ENCODE measurements at regions not wholly inside any gene's neighbourhood (a gene's known extent, or its start where the extent isn't known, plus 50 kb on each side); places are given as distances from the start of the nearest gene placed in this dataset.

DNA sequence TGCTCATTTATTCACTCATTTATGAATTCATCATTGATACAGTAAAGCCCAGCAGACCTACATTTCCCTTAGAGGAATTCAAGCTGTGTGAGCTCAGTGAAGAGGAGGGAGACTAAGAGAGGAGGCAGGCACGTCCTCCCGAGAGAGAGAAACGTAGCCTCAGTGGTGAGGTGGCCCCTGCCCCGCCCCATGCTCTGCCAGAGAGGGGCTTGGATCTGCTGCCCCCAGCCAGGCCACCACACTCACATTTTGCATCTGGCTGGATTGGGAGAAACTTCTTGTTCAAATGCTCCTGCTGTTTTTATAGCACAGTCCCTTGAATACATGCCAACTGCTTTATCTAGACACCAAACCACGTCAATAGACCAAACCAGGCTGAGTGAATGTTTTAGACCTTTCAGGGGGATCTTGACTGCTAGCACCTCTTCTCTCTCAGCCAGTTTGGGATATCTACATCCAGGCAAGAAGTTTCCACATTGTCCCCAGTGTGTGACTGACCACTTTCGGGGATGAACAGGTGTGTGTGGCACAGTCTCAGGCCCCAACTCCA, 67.7 kb upstream of the AJAP1 start:
- DNase-seq (ENCODE audit: low read depth) = no peak

DNA sequence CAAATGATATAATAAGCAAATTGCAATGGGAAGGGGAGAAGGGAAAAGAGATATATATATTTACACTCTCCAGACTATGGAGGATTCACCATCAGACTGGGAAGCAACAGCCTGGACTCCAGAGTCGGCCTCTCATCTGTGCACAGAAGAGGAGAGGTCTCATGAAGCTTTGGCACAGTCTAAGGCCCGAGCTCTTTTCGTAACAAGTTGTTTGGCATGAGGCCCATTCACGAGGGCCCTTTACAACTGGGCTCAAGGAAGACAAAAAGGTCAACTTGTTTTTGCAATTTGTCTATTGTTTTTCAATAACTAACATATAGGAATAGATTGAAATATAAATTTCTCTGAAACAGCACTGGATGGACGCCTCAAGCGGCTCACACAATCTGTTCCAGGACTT, 66.7 kb upstream of the AJAP1 start:
- DNase-seq (ENCODE audit: low read depth) = no peak

DNA sequence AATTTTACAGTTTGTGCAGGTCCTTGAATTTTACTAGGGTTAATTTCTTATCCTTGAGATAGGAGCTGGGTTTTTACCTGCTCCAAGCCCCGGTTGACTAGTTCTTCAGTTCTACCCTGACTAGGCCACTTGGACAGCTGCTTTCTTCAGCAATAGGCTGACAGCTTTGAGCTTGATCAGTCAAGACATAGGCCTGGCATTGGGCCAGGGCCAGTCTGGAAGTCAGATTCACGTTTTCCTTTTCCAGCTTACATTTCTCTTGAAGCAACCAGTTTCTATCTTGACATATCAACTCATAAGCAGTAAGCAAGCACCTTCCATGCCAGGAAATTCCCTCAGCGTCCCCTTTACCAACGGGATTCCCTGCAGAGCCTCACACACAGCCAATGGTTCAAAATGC, 63.7 kb upstream of the AJAP1 start:
- DNase-seq (ENCODE audit: low read depth) = no peak

DNA sequence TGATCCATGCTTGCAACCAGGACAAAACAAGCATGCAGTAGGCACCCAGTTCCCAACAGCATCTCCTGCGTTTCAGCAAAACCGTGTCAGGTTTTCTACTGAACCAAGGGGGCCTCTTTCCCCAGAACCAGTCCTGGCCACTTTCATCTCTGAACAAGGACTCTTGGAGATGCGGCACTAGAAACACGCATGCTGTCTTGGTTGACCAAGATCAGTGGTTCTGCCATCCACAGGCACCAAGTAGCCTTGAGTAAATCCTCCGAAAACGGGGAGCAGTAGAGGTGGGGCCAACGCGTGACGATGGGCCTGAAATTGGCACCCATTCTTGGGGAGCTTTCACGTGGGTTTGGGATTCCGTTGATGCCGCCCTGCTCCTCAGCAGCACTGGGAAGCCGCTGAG, 62.5 kb upstream of the AJAP1 start:
- no peak for DNase-seq (ENCODE audit: low read depth)

DNA sequence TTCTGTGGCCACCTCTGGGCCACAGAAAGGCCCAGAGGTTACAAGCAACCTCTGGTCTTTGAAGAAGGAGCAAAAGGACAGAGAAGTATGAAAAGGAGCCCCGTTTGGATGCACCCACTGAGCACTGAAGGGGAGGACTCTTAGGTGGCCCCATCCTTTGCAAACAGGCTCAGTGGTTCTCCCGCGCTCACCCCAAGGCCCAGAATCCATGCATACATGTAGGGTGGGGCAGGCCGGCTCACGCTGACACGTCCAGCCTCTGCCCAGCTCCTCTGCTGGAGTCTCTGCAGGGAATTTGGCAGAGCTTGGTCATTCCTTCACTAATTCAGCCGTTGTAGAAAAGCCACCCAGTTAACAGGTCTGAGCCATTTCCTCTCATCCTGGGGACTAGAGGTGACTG, 61.3 kb upstream of the AJAP1 start:
- DNase-seq (ENCODE audit: low read depth) = no peak

DNA sequence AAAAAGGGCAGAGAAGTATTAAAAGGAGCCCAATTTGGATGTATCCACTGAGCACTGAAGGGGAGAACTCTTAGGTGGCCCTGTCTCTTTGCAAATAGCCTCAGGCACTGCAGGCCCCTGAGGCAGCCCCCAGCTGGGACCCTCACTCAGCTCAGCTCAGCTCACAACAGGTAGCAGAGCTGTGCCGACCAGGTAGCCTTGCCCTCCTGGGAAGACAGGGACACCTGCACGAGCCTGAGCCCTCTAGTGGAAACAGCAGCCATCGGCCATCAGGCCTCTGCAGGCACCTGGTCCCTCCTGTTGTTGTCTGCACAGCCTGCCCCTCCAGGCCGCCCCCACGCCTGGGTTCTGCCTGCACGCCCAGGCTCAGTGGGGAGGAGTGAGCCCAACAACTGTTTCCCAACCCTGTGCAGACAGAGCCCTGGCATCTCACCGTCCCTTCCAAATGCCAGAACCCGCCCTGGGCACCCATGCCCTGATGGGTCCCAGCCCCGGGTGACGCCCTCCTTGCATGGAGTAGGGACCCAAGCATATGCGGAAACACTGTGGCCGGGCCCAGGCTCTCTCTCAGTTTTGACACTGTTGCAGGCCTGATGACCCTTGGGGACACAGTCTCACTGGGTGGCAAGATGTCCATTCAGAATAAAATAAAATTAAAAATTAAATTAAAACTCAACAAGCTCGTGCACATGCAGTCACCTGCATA, 60.0 kb upstream of the AJAP1 start:
- DNase-seq (ENCODE audit: low read depth) = no peak

DNA sequence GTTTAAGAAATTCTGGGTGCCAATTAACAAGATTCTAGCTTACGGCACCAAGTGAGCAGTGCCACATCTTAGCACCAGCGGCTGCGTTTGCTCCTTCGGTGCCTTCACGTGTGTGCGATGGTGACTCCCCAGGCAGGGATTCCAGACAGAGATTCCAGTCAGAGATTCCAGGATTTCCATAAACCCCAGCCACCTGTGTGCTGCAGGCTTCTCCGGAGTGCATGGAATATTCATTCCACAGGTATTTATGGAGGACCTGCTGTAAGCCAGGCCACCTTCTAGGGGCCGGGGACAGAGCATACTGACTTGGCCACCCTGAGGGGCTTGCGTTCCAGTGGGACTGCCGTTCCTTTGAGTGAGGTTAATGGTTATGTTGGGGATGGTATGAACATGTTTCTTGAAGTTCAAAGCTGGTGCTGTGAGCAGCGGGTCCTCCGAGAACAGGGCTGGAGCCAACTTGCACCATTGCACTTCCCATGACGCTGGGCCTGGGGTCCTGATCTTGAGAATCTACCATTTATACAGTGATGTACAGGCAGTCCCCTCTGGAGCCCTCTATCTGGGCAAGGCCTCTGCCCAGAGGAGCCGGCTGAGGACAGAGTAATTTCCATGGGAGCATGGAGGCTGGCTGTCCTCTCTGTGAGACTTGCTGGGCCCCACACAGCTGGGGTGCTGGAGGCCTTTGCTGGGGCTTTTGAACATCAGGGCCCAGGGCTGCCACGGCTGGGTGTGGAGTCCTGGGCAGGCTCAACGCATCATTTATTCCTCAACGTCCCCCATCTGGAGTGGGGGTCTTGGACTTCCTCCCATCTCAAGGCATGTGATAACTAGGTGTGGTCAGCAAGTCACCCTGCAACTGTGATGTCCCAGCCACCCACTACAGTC, 58.8 kb upstream of the AJAP1 start:
- no peak for DNase-seq (ENCODE audit: low read depth)

DNA sequence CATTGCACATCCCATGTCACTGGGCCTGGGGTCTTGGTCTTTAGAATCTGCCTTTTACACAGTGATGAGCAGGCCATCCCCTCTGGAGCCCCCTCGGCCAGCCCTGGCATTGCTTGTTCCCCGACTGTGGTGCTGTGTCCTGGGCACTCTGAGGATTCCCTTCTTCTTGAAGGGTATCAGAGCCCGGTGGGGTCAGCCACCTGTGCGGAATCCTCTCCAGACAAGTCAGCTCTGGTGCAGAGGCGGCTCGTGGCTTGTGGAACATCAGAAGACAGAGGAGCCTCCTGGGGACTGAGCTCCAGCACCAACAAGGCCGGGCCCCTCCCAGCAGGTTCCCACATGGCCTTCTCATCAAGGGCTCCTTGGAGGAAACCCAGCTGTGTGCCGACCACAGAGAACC, 57.9 kb upstream of the AJAP1 start:
- no peak for DNase-seq (ENCODE audit: low read depth)

DNA sequence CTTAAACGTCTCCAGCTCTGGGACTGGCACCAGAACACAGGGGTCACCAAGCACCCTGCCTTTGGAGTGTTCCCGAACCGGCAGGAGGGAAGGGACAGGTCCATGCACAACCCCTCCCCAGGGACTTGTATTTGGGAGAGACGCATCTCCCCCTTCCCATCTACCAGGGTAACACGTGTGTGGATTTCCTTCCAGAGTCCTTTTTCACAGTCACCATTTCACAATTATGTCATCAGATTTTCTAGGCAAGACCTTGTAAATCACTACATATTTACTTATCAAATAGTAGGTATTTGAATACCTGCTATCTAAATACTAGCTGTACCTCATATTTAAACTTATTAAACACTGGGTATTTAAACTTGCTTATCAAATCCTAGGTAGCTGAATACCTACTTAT, 57.4 kb upstream of the AJAP1 start:
- no peak for DNase-seq (ENCODE audit: low read depth)

DNA sequence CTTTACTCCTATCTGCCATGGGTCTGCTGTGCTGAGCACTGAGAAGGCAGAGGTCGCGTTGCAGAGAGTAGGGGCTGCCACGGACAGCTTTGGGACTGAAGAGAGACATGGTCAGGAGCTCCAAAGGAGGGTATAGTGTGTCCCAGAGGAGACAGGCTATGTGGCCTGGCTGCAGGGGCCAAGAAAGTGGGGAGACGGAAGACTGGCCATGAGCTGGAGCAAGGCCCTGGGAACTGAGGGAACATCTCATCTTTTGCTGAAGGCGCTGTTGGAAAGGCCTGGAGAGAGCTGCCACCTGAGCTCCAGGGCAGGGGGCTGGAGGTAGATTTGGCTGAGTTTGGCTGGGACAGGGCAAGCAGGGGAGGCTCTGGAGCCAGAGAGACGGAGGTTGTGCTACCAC, 55.8 kb upstream of the AJAP1 start:
- no peak for DNase-seq (ENCODE audit: low read depth)

DNA sequence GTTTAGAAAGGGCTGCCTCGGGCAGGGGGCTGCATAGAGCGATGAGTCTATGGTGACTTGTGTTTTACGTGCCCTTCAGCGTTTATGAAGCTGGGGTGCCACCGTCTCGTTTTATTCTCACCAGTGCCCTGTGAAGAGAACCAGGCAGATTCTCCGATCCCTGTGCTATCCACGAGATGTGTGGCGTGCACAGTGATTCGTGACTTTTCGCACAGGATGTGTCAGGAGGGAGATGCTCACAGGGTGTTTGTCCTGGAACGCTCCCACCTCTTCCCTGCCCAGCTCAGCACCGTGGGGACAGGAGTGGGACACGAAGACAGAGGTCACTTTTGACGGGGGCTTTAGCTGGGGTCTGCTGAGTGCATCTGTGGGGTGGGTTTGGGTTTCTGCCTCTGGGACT, 54.9 kb upstream of the AJAP1 start:
- DNase-seq (ENCODE audit: low read depth) = no peak

DNA sequence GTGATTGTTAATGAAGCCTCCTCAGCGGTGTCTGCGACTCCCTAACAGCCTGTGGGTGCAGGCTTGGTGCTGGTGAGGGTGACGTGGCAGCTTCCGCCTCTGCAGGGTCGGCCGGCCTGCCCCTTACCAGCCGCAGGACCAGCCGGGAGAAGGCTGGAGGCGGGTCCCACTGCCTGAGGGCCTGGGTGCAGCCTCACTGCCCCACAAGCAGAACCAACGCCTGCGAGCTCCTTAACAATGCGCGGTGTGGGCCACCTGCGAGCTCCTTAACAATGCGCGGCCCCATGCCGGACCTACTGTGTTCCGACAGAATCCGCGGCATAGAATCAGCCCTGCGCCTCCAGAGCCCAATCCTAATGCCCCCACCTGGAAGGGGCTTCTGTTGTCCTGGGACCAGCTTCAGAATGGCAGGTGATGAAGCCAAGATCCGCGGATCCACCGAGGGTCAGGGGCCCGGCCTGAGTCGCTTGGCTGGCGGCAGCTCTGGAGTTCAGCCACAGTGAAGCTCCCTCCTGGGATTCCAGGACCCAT, 54.4 kb upstream of the AJAP1 start:
- no peak for DNase-seq (ENCODE audit: low read depth)

DNA sequence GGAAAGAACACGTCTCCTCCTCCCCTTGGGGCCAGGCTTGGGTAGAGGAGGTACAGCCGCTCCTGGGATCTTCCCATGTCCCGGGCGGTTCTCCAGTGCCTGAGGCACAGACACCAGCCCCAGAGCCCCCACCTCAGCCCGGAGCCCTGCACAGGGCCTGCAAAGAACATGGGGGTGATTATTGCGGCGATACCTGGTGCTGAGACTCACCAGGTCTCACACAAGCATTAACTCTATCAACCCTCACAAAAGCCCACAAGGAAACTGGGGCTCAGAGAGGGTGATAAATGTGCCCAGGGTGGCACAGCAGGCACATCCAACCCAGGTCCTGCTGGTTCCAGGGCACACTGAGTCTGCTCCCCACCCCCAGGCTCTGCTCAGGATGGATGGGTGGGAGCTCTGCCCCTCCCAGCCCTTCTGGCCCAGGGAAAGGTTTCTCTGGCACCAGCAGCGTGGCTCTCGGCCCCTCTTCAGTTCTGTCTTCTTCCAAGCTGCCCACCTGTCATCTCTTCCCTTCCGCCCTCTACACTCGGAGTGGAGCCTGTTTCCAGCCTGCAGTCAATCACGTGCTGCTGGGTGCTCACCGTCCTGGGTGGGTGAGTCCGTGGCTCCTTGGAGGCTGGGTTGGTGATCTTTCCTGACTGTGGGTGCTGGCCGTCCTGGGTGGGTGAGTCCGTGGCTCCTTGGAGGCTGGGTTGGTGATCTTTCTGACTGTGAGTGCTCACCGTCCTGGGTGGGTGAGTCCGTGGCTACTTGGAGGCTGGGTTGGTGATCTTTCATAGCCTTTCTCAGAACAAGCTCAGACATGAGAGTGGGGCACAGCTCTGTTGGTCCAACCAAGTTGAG, 53.6 kb upstream of the AJAP1 start:
- DNase-seq (ENCODE audit: low read depth) = no peak

DNA sequence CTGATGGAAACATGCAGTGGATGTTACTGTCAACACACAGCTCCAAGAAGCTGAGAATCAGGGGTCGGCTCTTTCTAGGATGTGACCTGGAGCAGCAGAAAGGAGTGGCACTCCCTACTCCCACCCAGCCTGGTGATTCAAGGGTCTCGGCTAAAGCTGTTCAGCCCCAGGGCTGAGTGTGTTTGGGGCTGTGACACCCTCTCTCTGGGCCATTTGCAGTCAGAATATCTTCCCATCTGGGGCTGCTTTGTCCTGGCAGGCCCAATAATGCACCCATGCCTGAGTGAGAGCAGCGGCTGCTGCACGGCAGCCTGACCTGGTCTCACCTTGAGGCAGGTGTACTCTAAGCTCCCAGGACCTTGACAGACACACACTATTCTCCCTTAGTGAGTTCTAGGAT, 52.5 kb upstream of the AJAP1 start:
- DNase-seq (ENCODE audit: low read depth) = no peak

DNA sequence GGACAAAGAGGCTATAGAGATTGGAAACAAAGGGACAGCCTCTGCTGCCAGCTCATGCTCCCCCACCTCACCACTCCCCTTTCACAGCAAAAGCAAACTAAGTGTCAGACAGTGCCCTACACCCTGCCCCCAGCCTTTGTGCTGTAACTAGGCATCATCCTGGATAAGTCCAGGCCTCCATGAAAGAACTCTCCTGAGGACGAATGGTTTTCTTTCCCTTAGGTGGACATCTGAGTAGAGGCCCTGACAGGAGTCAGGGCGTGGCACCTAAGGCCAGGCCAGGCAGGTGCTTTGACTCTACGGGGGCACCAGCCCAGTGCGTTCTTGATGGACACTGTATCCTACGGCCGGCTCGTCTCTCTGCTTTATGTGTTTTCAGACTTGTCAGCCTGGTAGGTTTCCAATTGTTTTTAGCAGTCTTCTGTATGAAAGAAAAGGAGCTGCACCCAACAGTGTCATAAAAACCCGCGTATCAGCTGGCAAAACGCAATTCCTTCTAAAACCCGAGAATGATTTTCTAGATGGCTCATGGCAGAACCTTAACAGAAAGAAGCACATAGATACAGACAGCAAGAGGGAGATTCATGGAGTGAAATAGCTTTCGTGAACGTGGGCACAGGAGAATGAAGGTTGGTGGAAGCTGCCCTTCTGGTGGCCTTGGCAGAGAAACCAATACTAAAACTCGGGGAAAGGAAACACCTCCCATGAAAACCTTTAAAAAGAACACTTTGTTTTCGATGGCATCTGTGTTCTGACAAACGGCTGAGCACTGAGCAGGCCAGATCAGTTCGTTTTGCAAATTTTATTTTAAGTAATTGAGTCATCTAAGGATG, 51.7 kb upstream of the AJAP1 start:
- DNase-seq (ENCODE audit: low read depth) = no peak

DNA sequence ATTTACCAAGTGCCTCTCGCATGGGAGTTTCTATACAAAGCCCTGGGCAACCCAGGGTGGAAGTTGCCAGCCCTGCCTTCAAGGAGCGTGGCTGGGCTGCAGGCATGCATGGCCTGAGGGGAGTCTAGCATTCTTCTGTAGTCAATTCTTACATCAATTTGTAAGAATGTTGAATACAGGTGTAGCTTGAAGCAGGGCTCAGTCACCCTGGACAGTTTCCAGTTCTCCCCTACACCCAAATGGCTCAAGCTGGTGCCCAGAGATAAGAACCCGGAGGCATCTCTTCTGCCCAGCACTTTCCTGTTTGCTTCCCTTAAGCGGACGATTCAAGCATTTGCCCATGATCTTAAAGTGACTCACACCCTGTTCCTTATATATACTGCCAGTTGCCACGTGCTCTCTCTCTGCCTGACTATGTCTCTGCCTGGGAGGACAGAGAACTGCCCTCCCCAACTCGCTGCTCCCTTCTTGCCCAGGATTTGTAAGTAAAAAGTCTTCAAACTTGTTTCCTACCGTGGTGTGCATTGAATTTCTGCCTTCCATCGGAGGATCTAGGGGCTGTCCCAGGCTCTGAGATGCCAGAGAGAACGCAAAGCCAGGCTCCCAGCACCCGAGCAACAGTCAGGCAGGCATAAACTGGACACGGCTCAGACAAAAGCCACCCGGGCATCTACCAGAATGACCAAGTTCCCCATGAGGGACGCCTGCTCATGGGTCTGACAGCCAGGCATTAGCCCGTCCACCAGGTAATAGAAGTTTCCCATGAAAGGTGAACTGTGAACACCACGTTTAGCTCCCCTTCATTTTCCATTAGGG, 50.9 kb upstream of the AJAP1 start:
- no peak for DNase-seq (ENCODE audit: low read depth)
